Ishikawa (cell line): ENCODE measurements at regions not wholly inside any gene's neighbourhood (a gene's known extent, or its start where the extent isn't known, plus 50 kb on each side); places are given as distances from the start of the nearest gene placed in this dataset.

Experiments
- CEBPB ChIP-seq: IDR thresholded peaks from 2 replicates; pipeline ENCODE4 v1.6.1; 2012
- CREB1 ChIP-seq: IDR thresholded peaks from 2 replicates; pipeline ENCODE4 v1.6.1; 2012; ENCODE audit warnings: low read depth
- EGR1 ChIP-seq: IDR thresholded peaks from 2 replicates; pipeline ENCODE4 v1.6.1; 2012
- EP300 ChIP-seq: IDR thresholded peaks from 2 replicates; pipeline ENCODE4 v1.6.1; 2012; ENCODE audit warnings: borderline replicate concordance
- FOXM1 ChIP-seq: IDR thresholded peaks from 2 replicates; pipeline ENCODE4 v1.6.1; 2012; ENCODE audit warnings: low read depth, borderline replicate concordance
- MAX ChIP-seq: IDR thresholded peaks from 2 replicates; pipeline ENCODE4 v1.6.1; 2012
- NFIC ChIP-seq: IDR thresholded peaks from 2 replicates; pipeline ENCODE4 v1.6.1; 2012
- RAD21 ChIP-seq: IDR thresholded peaks from 2 replicates; pipeline ENCODE4 v1.6.1; 2012; ENCODE audit warnings: low read depth
- REST ChIP-seq: IDR thresholded peaks from 2 replicates; pipeline ENCODE4 v1.6.1; 2012; ENCODE audit warnings: low read depth, mild to moderate bottlenecking
- TAF1 ChIP-seq: IDR thresholded peaks from 2 replicates; pipeline ENCODE4 v1.6.1; 2012; ENCODE audit warnings: low read depth, mild to moderate bottlenecking
- TCF12 ChIP-seq: IDR thresholded peaks from 2 replicates; pipeline ENCODE4 v1.6.1; 2012; ENCODE audit warnings: low read depth
- TEAD4 ChIP-seq: IDR thresholded peaks from 2 replicates; pipeline ENCODE4 v1.6.1; 2012
- USF1 ChIP-seq: IDR thresholded peaks from 2 replicates; pipeline ENCODE4 v1.6.1; 2012
- YY1 ChIP-seq: IDR thresholded peaks from 2 replicates; pipeline ENCODE4 v1.6.1; 2012; ENCODE audit warnings: low read depth
- ZBTB7A ChIP-seq: IDR thresholded peaks from 2 replicates; pipeline ENCODE4 v1.6.1; 2012; ENCODE audit warnings: low read depth

- no peak for TF ChIP-seq EGR1
- no peak for TF ChIP-seq CREB1
- TF ChIP-seq TAF1: no peak
- no peak for TF ChIP-seq USF1
- TF ChIP-seq YY1: no peak
- TF ChIP-seq TEAD4: no peak
- no peak for TF ChIP-seq MAX
Observed at GRCh38 chr10:44030738-44031137, 354.2 kb downstream of the CXCL12 start.

GRCh38 chr10:44030132-44030531 lies 354.8 kb downstream of the CXCL12 start:
- no peak for TF ChIP-seq MAX
- TF ChIP-seq ZBTB7A: no peak
- no peak for TF ChIP-seq NFIC
- no peak for TF ChIP-seq CEBPB
- TF ChIP-seq FOXM1: no peak
- no peak for TF ChIP-seq USF1
- no peak for TF ChIP-seq REST
- TF ChIP-seq CREB1: no peak
- no peak for TF ChIP-seq EGR1
- TF ChIP-seq TAF1: no peak
- no peak for TF ChIP-seq EP300
- no peak for TF ChIP-seq TEAD4
- no peak for TF ChIP-seq TCF12
- no peak for TF ChIP-seq RAD21
- TF ChIP-seq YY1: no peak

GRCh38 chr10:44028384-44029137 lies 356.3 kb downstream of the CXCL12 start:
- TF ChIP-seq TCF12: no peak
- TF ChIP-seq NFIC: no peak
- TF ChIP-seq RAD21: no peak
- no peak for TF ChIP-seq REST
- no peak for TF ChIP-seq YY1
- TF ChIP-seq EP300: no peak
- no peak for TF ChIP-seq MAX
- no peak for TF ChIP-seq FOXM1
- no peak for TF ChIP-seq EGR1
- TF ChIP-seq CEBPB: no peak
- TF ChIP-seq TEAD4: no peak
- no peak for TF ChIP-seq CREB1
- TF ChIP-seq TAF1: no peak
- no peak for TF ChIP-seq ZBTB7A

GRCh38 chr10:44024356-44025116 lies 360.4 kb downstream of the CXCL12 start:
- TF ChIP-seq MAX (no peak), RAD21 (no peak), USF1 (no peak), EP300 (no peak), EGR1 (no peak), FOXM1 (no peak), CEBPB (no peak), TAF1 (no peak), YY1 (no peak), ZBTB7A (no peak), NFIC (no peak), TEAD4 (no peak), TCF12 (no peak), REST (no peak), CREB1 (no peak)
